Fibroblast of peridontal ligament (primary cell): ENCODE measurements at regions not wholly inside any gene's neighbourhood (a gene's known extent, or its start where the extent isn't known, plus 50 kb on each side); places are given as distances from the start of the nearest gene placed in this dataset.

Source experiments
- DNase-seq: peaks from one replicate; pipeline ENCODE4 v3.0.0-alpha.2; 2010; ENCODE audit errors: extremely low read depth

DNA sequence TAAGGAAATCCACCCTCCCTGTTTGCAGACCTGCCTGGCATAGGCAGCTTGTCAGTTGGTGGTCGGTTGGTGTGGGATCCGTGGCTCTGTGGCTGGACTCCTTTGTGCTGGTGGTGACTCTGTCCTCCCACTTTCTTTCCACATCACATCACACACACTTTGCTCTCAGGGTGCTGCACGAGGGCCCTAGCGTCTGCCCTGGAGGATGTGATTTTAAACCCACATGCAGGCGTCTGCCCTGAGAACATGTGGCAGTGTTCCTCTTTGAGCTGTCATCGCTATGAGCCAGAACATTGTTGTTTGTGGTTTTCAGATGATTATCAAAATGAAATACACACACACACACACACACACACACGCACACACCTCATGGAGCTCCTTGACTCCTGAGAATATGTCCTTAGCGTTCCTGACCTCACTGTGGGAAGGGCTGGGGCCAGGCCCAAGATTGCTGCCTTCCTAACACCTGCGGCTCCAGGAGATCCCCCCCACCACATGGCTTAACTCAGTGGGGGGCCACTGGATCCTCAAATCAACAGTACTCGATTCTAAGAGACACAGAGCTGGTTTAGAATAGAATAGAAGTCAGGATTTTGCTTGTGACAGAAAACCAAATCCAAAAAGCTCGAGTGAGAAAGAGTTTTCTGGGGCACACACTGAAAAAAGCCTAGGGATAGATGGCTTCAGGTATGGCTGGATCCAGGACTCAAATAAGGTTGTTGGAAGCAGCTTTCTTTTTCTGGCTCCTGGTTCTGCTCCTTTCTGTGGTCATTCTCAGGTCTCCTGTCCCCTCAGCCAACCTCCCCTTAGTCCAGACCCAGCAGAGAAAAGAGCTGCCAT lies 54.8 kb downstream of the RTP5 start:
- no peak for DNase-seq

DNA sequence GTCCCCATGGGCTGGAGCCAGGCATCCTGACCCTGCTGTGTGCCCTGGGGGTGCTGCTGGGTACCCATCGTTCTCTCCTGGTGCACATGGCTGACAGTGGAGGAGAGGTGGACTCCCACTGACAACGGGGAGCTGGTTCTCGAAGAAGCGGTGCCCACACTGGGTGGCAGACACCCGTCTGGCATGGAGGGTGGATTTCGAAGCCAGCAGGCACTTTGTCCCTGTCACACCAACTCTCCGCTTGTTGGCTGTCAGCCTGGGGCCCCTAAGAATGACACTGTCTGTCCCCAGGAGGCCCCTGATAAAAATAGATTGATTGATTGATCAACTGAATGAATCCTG lies 55.4 kb downstream of the RTP5 start:
- DNase-seq = no peak

DNA sequence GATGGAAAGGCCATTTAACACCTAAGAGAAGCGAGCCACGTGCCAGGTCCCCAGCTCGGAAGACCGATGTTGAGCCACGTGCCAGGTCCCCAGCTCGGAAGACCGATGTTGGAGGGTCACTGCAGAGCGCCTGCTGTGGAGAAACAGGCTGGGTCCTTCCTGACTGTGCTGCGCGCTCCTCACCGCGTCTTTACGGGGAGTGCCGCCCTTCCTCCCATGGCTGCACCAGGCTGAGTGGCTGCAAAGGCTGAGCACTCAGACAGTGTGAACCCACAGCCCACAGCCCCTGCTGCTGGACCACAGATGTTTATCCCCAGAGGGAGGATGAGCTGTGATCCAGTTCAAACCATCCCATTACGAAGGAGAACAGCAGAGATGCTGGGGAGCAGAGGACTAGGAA lies 55.7 kb downstream of the RTP5 start:
- no peak for DNase-seq

DNA sequence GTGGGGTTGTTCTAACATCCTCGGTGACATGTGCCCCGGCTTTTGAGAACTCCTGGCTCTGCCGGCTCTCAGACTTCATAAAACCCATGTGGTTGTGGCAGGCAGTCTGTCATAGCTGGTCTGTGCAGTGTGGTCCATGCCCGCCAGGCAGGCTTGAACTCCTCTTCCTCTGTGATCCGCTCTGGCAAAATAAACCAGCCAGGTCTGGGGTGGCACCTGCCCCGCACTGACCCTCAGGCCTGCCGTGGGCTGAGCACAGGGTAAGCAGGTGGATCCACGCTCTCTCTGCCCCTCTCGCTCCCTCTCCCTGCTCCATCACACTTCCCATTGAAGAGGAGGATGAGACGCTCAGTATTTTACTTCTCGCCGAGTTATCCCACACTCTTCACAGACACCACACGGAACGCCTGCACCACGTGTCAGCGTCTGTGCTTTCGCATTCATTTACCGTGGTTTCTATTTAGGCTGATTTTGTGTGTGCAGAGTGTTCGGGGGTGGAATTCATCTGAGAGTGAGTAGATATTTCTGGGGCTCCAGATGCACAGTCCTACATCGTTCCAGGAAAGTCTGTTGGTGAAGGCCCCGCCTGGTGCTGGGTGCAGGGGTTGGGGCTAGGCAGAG lies 56.4 kb downstream of the RTP5 start:
- DNase-seq = no peak

DNA sequence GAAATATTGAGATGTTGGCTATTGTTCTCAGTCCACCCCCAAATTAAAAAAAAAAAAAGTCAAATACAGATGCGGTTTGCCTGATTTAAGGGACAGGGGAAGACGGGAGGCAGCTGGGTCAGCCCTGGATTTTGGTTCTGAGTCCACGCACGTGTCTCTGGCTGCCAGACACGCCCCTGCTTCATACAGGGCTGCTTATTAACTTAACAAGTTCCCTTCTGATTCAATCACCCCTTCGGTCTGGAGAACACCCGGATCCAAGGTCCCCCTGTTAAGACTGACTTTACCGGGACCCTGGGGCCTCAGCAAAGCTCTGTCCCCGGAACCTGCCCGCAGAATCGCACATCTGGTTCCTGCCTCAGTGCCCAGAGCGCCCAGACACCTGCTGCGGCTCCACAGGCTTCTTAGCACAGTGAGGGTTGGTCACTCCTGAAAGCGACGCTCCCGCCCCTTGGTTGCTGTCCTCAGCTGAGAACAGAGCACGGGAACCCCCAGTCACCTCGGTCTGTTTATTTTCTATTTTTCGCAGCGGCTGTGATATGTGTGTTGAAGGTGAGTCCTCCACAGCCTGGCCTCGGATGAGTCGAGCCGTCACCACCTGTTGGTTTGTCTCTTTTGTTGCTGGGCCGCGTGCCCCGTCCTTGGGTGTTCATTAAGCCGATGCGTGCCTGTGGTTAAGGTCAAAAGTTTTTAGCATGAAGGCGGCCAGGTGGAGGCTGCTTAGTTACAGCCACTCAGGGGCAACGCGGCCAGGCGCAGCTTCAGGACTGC lies 57.2 kb downstream of the RTP5 start:
- DNase-seq = no peak

DNA sequence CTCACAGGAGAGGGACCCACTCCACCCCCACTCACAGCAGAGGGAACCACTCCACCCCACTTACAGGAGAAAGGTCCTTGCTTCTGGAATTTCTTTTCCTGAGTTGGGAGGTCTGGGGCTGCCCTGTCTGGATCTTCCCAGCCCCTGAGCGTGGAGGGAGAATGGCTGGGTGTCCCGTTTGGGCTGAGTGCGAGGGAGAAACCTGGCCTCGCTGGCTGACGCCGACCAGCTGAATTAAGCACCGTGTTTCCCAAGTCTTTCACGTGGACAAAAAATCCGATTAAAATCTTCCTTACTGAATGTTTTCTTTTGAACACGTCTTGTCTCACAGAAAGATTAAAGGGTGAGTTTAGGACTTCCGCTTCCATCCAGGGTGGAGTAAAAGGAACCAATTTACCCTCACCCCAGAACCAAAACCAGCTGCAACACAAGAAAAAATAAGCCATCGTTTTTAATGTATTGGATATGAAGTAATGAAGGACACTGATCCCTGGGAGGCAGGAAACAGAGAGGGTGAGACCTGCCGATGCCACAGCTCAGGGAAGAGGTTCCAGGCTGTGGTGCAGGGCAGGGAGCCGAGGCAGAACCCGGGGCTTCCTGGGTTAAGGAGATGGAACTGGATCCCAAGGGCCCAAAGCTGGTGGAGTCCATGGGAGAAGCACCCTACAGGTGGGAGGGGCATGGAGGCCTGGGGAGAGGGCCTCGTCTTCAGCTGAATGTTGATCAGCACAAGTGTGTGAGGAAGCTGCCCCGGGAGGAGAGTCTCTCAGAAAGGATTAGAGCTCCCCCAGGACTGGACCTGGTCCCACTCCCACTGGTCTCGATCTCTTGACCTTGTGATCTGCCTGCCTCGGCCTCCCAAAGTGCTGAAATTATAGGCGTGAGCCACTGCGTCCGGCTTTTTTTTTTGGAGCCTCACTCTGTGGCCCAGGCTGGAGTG lies 60.3 kb downstream of the RTP5 start:
- DNase-seq = no peak

DNA sequence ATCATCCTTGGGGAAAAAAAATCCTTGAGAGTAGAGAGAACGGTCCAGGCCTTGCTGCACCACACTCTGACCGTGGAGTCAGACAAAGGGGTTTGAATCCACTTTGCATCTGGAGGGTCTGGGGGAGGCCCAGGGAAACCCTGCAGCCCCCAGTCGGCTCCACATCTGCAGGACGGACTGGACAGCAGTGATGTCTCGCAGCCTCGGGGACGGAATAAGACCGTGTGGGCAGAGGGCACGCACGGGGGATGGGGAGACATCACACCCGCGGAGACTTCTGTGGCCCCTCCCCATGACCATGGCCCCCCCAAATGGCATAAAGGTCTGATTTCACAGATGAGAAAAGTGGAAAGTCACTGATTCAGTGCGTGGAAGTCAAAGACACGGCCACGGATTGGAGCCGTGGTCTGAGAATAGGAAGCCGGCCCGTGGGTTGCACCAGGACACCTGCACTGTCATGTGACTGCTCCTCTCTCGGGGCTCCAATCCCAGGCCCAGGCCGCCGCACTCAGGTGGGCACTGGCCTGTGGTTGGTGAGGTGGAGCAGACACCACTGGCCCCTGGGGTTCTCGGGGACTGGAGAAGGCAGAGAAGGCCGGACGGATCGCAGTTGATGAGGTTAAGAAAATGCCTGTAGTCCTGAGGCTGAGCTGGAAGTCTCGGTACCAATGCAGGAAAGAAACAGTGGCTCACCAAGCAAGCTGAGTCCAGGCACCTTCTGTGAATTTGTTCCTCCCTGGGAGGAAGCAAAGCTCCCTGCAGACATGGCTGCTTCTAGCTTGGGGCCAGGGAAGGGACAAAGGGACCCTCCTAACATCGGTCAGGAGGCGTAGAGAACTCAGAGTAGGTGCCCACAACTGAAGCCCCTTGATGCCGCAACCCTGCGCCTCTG lies 61.8 kb downstream of the RTP5 start:
- no peak for DNase-seq

DNA sequence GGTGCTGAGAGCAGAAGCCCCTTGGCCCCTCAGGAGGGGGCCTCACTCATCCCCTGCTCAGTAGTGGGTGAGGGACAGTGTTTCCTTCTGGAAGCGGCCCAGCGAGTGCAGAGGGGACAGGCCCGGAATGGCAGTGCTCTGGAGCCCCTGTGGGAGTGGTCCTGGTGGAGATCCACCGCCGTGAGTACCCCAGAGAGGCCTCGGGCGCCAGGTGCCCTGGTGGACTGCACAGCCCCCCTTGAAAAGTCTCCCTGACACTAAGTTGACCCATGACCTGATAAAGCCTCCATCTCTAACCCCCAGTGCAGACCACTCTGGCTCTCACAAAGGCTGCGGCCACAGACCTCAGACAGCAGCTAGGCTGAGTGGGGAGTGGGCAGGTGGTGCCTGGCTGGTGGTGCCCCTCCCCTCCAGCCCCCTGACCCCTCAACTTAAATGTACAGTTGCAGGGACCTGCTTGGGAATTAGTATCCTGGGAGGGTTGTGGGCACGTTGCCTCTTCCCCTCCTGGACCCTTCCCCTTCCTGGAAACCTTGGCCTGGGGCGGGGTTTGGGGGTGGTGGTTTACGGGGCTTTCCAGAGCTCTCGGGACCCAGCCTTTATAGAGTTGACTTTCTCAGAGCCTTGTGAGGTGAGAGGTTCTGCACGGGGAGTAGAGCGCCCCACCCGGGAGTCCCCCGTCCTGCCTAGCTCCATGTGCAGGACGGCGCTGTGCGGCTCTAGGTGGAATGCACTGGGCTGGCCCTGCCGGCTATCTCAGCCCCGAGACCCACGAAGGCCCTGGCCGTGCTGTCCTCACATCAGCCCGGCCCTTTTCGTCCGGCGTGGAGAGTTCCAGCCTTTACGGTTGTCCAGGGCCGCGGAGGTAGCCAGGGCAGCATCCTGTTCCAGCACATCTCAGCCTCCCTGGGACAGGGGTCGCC lies 62.7 kb downstream of the RTP5 start:
- no peak for DNase-seq

DNA sequence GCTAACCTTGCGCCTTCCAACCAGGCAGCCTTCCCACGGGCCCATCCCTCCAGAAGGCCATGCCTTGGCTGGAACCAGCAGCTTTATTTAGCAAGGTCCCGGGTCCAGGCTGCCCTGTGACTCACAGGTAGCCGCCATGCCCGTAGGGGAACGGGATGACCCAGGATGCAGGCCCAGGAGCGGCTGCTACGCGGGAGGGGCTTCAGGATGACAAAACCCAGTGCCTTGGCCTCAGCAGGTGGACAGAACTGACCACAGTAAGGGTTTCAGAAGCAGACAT lies 63.3 kb downstream of the RTP5 start:
- no peak for DNase-seq

DNA sequence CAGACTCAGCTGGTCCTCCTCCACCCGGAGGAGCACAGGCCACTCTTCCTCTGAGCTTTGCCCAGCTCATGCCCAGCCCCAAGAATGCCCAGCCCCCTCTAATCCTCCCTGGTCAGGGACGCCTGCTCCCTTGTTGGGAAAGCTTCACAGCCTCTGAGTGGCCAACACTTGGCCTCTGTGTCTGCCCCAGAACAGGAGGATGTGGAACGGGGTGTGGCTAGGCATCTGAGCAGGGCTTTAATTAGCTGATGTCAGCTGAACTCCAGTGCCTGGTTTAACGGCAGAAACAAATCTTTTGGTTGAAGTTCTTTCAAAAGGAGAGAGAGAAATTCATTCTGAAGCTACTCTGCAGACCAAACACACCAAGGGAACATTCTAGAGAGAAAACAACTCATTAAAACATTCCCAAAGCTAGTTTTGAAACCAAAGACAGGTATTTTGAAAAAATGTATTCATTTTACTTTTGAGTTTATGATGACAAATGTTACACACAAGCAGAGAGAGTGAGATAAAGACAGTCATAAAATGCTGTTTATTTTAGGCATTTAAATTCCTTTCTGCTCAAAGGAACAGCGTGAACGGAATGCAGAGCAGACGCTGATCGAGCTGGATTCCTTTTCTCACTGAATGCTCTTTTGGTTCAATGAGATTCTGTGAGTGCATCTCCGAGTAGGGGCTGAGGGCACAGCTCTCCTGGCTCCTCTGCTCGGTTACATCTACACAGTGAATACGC lies 63.8 kb downstream of the RTP5 start:
- DNase-seq = peak; percentile 28

DNA sequence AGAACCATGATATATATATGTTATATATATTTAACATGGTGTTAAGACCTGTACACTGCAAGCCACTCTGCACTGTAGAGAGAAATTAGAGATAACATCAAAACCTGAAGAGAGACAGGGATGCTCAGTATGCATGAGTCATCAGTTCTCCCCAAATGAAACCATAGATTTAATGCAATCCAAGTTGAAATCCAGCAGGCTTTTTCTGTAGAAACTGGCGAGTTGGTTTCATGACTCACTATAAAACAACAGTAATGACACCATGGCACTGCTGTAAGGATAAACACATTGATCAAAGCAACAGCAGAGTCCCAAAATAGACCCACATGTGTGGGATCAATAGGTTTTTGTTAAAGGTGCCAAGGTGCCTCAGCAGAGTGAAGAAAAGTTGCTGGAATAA lies 65.8 kb downstream of the RTP5 start:
- DNase-seq = peak; percentile 78

DNA sequence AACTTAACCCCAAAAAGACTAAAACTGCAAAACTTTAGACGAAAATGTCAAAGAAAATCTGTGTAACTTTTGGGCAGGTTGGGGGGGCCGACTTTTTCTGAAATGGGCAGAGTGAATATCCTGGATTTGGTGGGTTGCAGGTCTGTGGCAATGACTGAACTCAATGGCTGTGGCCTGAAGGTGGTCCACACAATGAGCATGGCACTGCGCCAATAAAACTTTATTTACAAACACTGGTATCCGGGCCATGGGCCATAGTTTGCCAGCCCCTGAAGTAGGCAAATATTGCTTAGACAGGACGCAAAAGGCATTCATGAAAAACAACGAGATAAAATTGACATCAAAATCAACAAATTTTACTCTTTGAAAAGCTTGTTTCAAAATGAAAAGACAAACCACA lies 66.2 kb downstream of the RTP5 start:
- DNase-seq = no peak

DNA sequence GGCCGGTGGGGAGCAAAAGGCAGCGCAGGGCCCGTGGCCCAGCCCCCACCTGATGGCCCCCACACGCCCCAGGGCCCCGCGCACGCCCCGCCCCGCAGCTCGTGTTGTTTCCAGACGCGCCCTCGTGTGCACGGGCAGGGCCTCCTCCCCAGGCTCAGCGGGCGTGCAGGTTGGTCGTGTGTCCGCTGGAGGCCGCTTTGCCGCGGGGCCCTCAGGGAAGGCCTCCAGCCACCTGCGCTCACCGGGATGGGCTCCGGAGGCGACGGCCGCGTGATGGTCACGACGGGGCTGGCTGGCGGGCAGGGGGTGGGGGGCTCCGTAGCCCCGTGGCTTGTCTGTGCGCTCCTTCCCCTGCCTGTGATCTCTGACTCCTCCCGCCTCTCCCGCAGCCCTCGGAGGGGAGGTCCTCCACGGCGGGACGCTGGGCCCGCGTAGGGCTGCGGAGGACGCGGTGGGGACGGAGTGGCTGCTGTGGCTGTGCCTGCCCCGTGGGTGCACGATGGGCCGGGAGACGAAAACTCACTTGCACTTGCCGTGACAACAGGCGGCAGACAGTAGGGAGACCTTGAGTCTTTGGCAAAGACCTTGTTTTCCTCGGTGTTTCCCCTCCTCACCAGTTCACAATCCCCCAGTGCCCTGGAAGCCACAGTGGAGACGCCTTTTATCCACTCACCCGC lies 67.1 kb downstream of the RTP5 start:
- DNase-seq = no peak

DNA sequence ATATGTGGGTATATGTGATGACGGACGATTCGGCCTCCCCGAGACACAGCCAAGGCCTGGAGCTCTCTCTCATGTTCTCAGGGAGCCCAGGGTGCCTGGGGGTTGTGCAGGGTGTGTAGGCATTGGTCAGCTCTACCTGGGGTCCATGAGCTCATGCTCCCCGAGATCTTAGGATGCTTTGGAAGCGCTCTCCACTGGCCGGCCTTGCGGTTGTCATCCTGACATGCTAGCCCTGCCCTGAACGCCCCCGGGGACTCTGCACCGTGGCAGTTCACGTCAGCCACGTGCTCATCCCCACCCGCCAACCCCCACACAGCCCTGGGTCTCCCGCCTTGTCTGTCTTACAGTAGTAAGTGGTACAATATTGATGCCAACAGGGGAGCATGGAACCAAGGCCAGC lies 67.8 kb downstream of the RTP5 start:
- DNase-seq = no peak

DNA sequence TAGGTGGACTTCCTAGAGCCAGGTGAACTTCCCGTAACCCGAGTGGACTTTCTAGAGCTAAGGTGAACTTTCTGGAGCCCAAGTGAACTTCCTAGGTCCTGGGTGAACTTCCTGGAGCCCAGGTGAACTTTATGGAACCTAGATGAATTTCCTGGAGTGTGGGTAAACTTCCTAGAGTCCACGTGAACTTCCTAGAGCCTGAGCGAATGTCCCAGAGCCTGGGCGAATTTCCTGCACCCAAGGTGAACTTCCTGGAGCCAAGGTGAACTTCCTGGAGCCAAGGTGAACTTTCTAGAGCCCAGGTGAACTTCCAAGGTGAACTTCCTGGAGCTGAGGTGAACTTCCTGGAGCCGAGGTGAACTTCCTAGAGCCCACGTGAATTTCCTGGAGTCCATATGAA lies 70.0 kb downstream of the RTP5 start:
- DNase-seq = no peak

DNA sequence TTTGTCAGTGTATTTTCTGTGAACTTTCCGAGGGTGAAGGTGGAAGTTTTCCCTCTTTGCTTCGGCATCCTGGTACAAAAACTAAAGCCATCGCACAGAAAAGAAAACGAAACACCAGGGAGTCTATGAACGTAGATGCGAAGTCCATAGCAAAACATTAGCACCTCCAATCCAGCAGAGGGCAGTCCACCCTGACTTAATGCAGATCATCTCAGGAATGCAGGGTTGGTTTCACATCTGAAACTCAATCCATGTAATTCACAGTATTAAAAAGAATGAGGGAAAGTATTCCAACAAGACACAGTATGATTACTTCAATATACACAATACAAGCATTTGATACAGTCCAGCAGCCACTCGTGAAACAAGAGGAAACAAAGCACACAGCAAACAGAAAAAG lies 70.8 kb downstream of the RTP5 start:
- no peak for DNase-seq

DNA sequence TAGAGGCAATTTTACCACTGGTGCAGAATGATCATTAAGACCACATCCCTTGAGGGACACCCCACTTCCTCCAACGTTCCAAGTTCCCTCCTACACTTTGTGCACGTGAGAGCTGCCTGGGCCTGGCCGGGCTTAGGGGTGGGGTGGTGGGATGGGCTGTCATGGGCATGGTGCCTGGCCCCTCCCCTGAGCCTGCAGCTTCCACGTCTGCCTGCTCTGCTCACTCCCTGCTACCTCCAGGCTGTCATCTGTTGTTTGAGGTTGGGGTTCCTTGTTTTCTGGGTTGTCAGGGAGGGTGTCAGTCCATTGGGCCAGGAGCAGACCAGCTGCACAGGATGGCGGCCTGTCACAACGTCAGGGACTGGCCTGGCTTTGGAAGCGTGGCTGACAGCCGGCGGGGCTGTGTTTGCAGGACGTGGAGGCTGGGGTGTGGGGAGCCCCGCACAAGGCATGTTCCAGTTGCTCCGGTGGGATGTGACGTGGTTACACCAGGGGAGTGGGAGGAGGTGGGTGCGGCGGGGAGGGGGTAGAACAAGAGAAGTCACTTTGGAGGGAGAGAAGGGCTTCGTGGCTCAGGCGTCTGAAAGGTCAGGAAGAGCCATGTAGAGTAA lies 72.3 kb downstream of the RTP5 start:
- no peak for DNase-seq
